CD4-positive, alpha-beta T cell (primary cell): ENCODE measurements at regions not wholly inside any gene's neighbourhood (a gene's known extent, or its start where the extent isn't known, plus 50 kb on each side); places are given as distances from the start of the nearest gene placed in this dataset.
A peak's percentile ranks its signal among the peaks of the same experiment; 100 is the strongest.

Experiments used
- ATAC-seq: fragments of 200-7000 bp; cut with Tn5 transposase; one replicate; pipeline ENCODE4 v1.10.0; 2022; ENCODE audit warnings: mild to moderate bottlenecking; ENCODE audit not compliant: poor library complexity
- CTCF ChIA-PET: fragments of 350-600 bp; sonication (Branson Sonifier 250); formaldehyde crosslinking; loops from one replicate; lab custom pipeline; 2021; ENCODE audit warnings: antibody characterized with exemption, inconsistent platforms; lab: Charles Lee
- POLR2A ChIA-PET: fragments of 350-600 bp; sonication (Branson Sonifier 250); formaldehyde crosslinking; loops from one replicate; lab custom pipeline; 2021; ENCODE audit warnings: antibody characterized with exemption, inconsistent platforms; lab: Charles Lee
- DNase-seq, 14 experiments: peaks; one replicate each; pipeline ENCODE4 v3.0.0-alpha.2; 2013 to 2020; ENCODE audit warnings: mixed read lengths in 2 of 14
- H3K27ac ChIP-seq, 2 donors: one replicate each; pipeline versions ENCODE4 v1.5.1 to v1.7.0; 2013; ENCODE audit warnings: low read length in 2 of 2, low read depth in 1 of 2, mild to moderate bottlenecking in 1 of 2
- H3K27me3 ChIP-seq, 2 experiments: 1 replicate in 1 of 2; 2 replicates in 1 of 2; pipeline versions ENCODE4 v1.6.1 to v1.7.0; 2013; ENCODE audit warnings: low read length in 2 of 2, control low read depth in 1 of 2, mild to moderate bottlenecking in 1 of 2, moderate library complexity in 1 of 2; ENCODE audit not compliant: insufficient read depth in 2 of 2, control insufficient read depth in 1 of 2
- H3K36me3 ChIP-seq: one replicate; pipeline ENCODE4 v1.6.1; 2013; ENCODE audit warnings: low read length, control low read depth; ENCODE audit not compliant: insufficient read depth
- H3K4me1 ChIP-seq: one replicate; pipeline ENCODE4 v1.6.1; 2013; ENCODE audit warnings: low read length, control low read depth; ENCODE audit not compliant: insufficient read depth
- H3K4me3 ChIP-seq: one replicate; pipeline ENCODE4 v1.5.1; 2013; ENCODE audit warnings: mild to moderate bottlenecking, low read length, moderate library complexity
- H3K9me3 ChIP-seq, 2 experiments: 1 replicate in 1 of 2; 2 replicates in 1 of 2; pipeline versions ENCODE4 v1.6.1 to v1.7.0; 2013; ENCODE audit warnings: low read length in 2 of 2, mild to moderate bottlenecking in 2 of 2, control low read depth in 1 of 2, moderate library complexity in 1 of 2; ENCODE audit not compliant: control insufficient read depth in 1 of 2, insufficient read depth in 1 of 2
- H3K27ac Mint-ChIP-seq: one replicate; pipeline ENCODE4 v1.8.0; 2020; ENCODE audit warnings: mixed read lengths
- H3K27me3 Mint-ChIP-seq: one replicate; pipeline ENCODE4 v1.8.0; 2021; ENCODE audit warnings: mixed read lengths
- H3K36me3 Mint-ChIP-seq: one replicate; pipeline ENCODE4 v1.8.0; 2021; ENCODE audit warnings: low read depth, mixed read lengths
- H3K4me1 Mint-ChIP-seq: one replicate; pipeline ENCODE4 v1.8.0; 2021; ENCODE audit warnings: low read depth, mixed read lengths
- H3K4me3 Mint-ChIP-seq: one replicate; pipeline ENCODE4 v1.8.0; 2020; ENCODE audit warnings: mild to moderate bottlenecking, mixed read lengths
- H3K9me3 Mint-ChIP-seq: one replicate; pipeline ENCODE4 v1.8.0; 2020; ENCODE audit warnings: mixed read lengths
- CTCF ChIP-seq: fragments of 200-600 bp; IDR thresholded peaks from one replicate; pipeline ENCODE4 v1.8.0; 2022; ENCODE audit warnings: antibody characterized with exemption, mild to moderate bottlenecking
- intact Hi-C, 2 experiments: fragments of 100-400 bp; cut with DNase I in 1 of 2; cut with micrococcal nuclease in 1 of 2; formaldehyde crosslinking; loops; one replicate each; pipeline versions ENCODE4 v1.15.1 to v1.9.0; 2023 to 2025; cut with DNase I, micrococcal nuclease

- no peaks in the 10 kb centered on the region for H3K27me3 ChIP-seq
Observed at GRCh38 chr18:39396168-39396567, 1830.6 kb upstream of the CELF4 start.

DNA sequence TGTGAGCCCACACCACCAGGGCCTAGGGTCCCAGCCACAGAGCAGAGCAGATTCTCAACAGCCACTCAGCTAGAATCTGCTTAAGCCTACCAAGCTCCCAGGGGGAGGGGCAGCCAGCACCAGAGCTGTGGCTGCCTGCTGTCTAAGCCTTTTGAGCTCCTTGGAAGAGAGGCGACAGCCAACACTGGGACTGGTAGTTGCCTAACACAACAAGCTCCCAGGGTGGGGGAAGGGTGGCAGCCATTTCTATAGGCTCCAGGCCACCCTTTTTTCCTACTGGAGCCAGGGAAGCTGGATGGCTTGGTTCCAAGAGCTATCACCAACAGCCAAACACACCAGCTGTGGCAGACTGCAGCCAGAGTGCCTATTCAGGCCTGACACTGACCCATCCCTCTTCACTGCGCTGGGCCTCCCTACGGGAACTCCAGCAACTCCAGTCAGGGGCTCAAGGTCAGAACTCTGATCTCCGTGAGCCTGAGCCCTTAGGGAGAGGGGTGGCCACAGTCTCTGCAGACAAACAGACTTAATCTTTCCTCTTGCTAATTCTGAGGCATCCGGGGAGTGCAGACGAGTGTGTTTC is 1824.3 kb upstream of the CELF4 start:
- Mint-ChIP-seq H3K4me3 (no peak overlapping the region), H3K27ac (no peak overlapping the region), H3K9me3 (peaks cover 16% of the 10 kb centered on the region), H3K4me1 (no peaks in the 10 kb centered on the region), H3K36me3 (no peaks in the 10 kb centered on the region), H3K27me3 (no peaks in the 10 kb centered on the region)
- TF ChIP-seq CTCF: no peak
- no peaks in the 10 kb centered on the region for H3K4me1 ChIP-seq
- ATAC-seq: no peak
- no peak overlapping the region for H3K4me3 ChIP-seq
- H3K9me3 ChIP-seq: peaks cover 0 to 13% of the 10 kb centered on the region in 2 experiments
- H3K27me3 ChIP-seq: no peaks in the 10 kb centered on the region
- intact Hi-C loops: no loop called here
- H3K36me3 ChIP-seq: no peaks in the 10 kb centered on the region
- ChIA-PET POLR2A (no interaction called here), CTCF (no interaction called here)
- no peak overlapping the region for H3K27ac ChIP-seq
- peak in 1 of 14 experiments; percentile 3 for DNase-seq

More at GRCh38 chr18:39396168-39396567, 1830.6 kb upstream of the CELF4 start:
- H3K9me3 ChIP-seq: peaks cover 0 to 7% of the 10 kb centered on the region in 2 experiments
- no peak for TF ChIP-seq CTCF
- no peaks in the 10 kb centered on the region for H3K4me1 ChIP-seq
- no peaks in the 10 kb centered on the region for H3K36me3 ChIP-seq
- DNase-seq (no peak), ATAC-seq (no peak)
- no peak overlapping the region for H3K27ac ChIP-seq
- Mint-ChIP-seq H3K36me3 (no peaks in the 10 kb centered on the region), H3K27ac (no peak overlapping the region), H3K27me3 (no peaks in the 10 kb centered on the region), H3K9me3 (peaks cover 8% of the 10 kb centered on the region), H3K4me3 (no peak overlapping the region), H3K4me1 (no peaks in the 10 kb centered on the region)
- intact Hi-C loops: no loop called here
- H3K4me3 ChIP-seq: no peak overlapping the region
- POLR2A ChIA-PET: no interaction called here
- CTCF ChIA-PET: no interaction called here

DNA sequence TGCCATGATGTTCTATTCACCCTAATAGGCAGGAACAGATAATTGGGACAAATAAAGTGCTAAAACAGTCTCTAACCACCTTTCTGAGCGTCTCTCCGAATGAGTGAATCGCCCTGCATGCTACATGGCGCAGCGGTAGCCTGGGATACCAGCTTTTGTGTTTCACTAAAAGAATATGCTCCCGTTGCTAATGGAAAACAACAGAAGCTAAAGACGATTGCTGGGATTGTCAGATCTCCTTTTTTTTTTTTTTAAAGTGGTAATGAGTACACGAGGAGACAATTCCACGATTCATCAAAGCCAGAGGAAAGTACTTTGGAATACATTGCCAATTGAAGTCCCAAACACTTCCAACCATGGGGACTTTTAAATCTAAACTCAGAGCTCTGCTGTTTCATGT is 1815.3 kb upstream of the CELF4 start:
- CTCF ChIA-PET: interaction anchor here (0.5 kb wide), 1 partner anchor 398 kb away, joined by 5 read pairs; no protein-coding TSS in a partner anchor
- intact Hi-C loops: no loop called here

More for the DNA sequence above, 1815.3 kb upstream of the CELF4 start:
- Histone ChIP-seq H3K27me3 (no peaks in the 10 kb centered on the region), H3K4me1 (no peaks in the 10 kb centered on the region), H3K9me3 (peaks cover 0 to 5% of the 10 kb centered on the region in 2 experiments), H3K36me3 (no peaks in the 10 kb centered on the region), H3K4me3 (no peak overlapping the region), H3K27ac (no peak overlapping the region)
- no peak for TF ChIP-seq CTCF
- no peaks in the 10 kb centered on the region for H3K27me3 Mint-ChIP-seq
- H3K27ac Mint-ChIP-seq: no peak overlapping the region
- POLR2A ChIA-PET: no interaction called here
- DNase-seq (no peak), ATAC-seq (no peak)
- H3K36me3 Mint-ChIP-seq: no peaks in the 10 kb centered on the region
- H3K4me1 Mint-ChIP-seq: no peaks in the 10 kb centered on the region
- H3K9me3 Mint-ChIP-seq: peaks cover 3% of the 10 kb centered on the region
- no peak overlapping the region for H3K4me3 Mint-ChIP-seq
